Heart left ventricle (tissue), 16 donors: ENCODE measurements at regions not wholly inside any gene's neighbourhood (a gene's known extent, or its start where the extent isn't known, plus 50 kb on each side); places are given as distances from the start of the nearest gene placed in this dataset.
A peak's percentile ranks its signal among the peaks of the same experiment; 100 is the strongest.

ENCODE experiments used
- ATAC-seq, 4 donors: fragments of 200-7000 bp; cut with Tn5 transposase; one replicate each; pipeline ENCODE4 v1.9.1; 2020 to 2022; ENCODE audit warnings: moderate library complexity in 4 of 4, mild to moderate bottlenecking in 3 of 4, moderate number of reproducible peaks in 1 of 4
- DNase-seq, 5 donors: peaks; one replicate each; pipeline ENCODE4 v3.0.0-alpha.2; 2020
- H3K27ac ChIP-seq, 12 donors: fragments of 200-600 bp; sonication (generic) in 4 of 12; one replicate each; pipeline versions ENCODE4 v1.5.0 to v1.8.0; 2016 to 2022; ENCODE audit warnings: mild to moderate bottlenecking in 2 of 12
- H3K27me3 ChIP-seq, 9 donors: fragments of 200-600 bp; sonication (generic) in 2 of 9; one replicate each; pipeline versions ENCODE4 v1.5.1 to v1.8.0; 2016 to 2022; ENCODE audit warnings: mild to moderate bottlenecking in 3 of 9
- H3K36me3 ChIP-seq, 9 donors: fragments of 200-600 bp; sonication (generic) in 2 of 9; one replicate each; pipeline versions ENCODE4 v1.5.0 to v1.8.0; 2018 to 2022; ENCODE audit warnings: mild to moderate bottlenecking in 2 of 9
- H3K4me1 ChIP-seq, 12 donors: fragments of 200-600 bp; sonication (generic) in 4 of 12; one replicate each; pipeline versions ENCODE4 v1.5.0 to v1.8.0; 2016 to 2022; ENCODE audit warnings: mild to moderate bottlenecking in 3 of 12
- H3K4me3 ChIP-seq, 12 donors: fragments of 200-600 bp; sonication (generic) in 4 of 12; one replicate each; pipeline versions ENCODE4 v1.5.0 to v1.8.0; 2017 to 2022; ENCODE audit warnings: mild to moderate bottlenecking in 9 of 12, moderate library complexity in 4 of 12
- H3K9me3 ChIP-seq, 12 donors: fragments of 200-600 bp; sonication (generic) in 4 of 12; one replicate each; pipeline versions ENCODE4 v1.5.0 to v1.8.0; 2016 to 2022; ENCODE audit warnings: mild to moderate bottlenecking in 1 of 12
- POLR2A ChIP-seq, 2 donors: fragments of 450-650 bp; IDR thresholded peaks; one replicate each; pipeline ENCODE4 v1.6.1; 2017; ENCODE audit warnings: antibody characterized with exemption in 2 of 2, mild to moderate bottlenecking in 2 of 2, moderate library complexity in 2 of 2
- WGBS, 4 donors: extraction: QIAGEN DNeasy Blood & Tissue Kit in 2 of 4; methylation state at CpG; one replicate each; pipeline versions ENCODE4 v1.1.5 to v1.1.7; 2013 to 2018; 5-methylcytosine and 5-hydroxymethylcytosine counted together
- intact Hi-C, 10 donors: fragments of 100-400 bp; cut with DNase I; formaldehyde crosslinking; loops; one replicate each; pipeline versions ENCODE4 v1.11.1 to v1.14.2; 2022
- TF ChIP-seq, protein P1 (sequence below), 12 donors: fragments of 200-600 bp; sonication (generic) in 4 of 12; IDR thresholded peaks; one replicate each; pipeline versions ENCODE4 v1.5.0 to v1.8.0; 2018 to 2022; ENCODE audit warnings: antibody characterized with exemption in 12 of 12, mild to moderate bottlenecking in 5 of 12
- donor health status: ischemic (EF 13 %, LVEDD 7.1; RV severe dilation, severe dysfunction).
- donor health status: healthy with polysubstance abuse.
- donor health status: DM: no; HTN: yes; CAD: no.
- donor health status: DM: no; HTN: no; CAD: no.
- donor health status: ischemic (EF 25% LVEDD 6.9; RV normal size, moderate dysfunction).
- donor health status: ischemic (EF 25% LVEDD 5.7; RV mildly dilated, moderate dysfunction).
- donor health status: healthy.
- donor health status: DM: yes; HTN: yes; CAD: no.
- donor health status: ischemic (EF 35%, LVEDD 5.7; RV mildly dilated, moderate dysfunction).
- donor health status: nonischemic (EF 11% LVEDD 7.7; RV severe dilation, severe dysfunction).
- donor health status: DM: yes; HTN: yes; CAD: no.
- donor health status: PGD.
- donor health status: ischemic (EF 29% LVEDD 5.4; RV normal size, mild dysfunction).
- donor health status: nonischemic (EF 23%, LVEDD 6.1; RV moderate dilation, normal function).

DNA sequence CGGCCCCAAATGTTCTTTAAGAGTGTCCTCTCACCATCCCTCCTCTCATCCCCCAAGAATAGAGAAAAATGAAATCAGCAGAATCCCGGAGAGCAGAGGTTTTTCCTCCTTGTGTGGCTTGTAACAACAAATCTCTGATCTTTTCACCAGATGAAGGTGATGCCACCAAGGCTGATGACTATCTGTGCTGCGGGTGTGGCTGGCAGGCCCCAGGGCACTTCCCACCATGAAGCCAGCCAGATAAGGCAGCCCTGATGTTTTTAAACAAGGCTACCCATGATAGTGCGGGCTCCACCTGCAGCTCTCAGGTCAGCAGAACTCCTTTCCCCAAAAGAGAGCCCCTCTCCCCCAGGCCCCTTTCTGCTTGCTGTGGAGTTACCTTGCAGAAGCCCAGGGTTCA lies 58.0 kb upstream of the PARP11 start:
- Histone ChIP-seq H3K9me3 (no peaks in the 10 kb centered on the region), H3K4me1 (no peaks in the 10 kb centered on the region), H3K27me3 (peaks cover 0 to 64% (median 9%) of the 10 kb centered on the region in 9 donors), H3K4me3 (no peak overlapping the region), H3K27ac (no peak overlapping the region), H3K36me3 (no peaks in the 10 kb centered on the region)
- intact Hi-C loops = no loop called here
- DNase-seq = no peak
- no peak for TF ChIP-seq POLR2A (IDR thresholded peaks at IDR 0.05)
- TF ChIP-seq, protein P1, sequence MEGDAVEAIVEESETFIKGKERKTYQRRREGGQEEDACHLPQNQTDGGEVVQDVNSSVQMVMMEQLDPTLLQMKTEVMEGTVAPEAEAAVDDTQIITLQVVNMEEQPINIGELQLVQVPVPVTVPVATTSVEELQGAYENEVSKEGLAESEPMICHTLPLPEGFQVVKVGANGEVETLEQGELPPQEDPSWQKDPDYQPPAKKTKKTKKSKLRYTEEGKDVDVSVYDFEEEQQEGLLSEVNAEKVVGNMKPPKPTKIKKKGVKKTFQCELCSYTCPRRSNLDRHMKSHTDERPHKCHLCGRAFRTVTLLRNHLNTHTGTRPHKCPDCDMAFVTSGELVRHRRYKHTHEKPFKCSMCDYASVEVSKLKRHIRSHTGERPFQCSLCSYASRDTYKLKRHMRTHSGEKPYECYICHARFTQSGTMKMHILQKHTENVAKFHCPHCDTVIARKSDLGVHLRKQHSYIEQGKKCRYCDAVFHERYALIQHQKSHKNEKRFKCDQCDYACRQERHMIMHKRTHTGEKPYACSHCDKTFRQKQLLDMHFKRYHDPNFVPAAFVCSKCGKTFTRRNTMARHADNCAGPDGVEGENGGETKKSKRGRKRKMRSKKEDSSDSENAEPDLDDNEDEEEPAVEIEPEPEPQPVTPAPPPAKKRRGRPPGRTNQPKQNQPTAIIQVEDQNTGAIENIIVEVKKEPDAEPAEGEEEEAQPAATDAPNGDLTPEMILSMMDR (IDR thresholded peaks at IDR 0.05) = no peak
- WGBS, 4 donors = 72 to 85% (median 77%) methylated on average over 2 to 4 of the region's 4 CpGs
- ATAC-seq = no peak

DNA sequence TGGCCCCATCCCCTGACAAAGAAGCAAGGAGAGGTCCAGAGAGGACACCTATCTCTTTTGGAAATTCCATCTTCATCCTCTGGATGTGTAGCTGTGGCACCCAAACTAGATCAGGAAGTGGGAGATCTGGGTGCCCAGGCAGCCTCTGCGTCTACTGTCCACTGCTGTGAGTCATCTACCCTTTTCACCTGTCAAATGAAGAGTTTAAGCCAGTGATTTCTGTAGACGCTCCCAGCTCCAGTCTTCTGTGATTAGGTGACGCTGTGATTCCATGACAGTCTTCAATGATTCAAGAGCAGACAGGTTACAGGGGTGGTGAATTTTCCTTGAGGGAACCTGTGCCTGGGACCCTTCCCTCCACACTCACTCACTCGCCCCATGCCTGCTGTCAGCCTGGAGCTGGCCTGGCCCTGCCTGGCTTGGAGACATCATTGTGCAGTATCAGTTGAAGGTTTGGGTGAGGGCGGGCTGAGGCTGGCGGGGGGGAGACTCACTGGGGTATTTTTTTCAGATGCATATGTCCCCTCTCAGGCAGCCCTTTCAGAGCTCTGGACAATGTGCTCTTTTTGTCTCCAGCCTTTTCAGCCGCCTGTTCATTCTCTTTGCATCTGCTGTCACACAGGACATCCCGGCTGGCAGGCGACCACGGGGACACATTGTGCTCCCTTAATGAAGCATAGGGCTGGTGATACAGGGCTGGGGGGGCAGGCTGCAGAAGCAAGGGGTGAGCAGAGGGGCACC lies 56.8 kb upstream of the PARP11 start:
- no peaks in the 10 kb centered on the region for H3K9me3 ChIP-seq
- H3K27ac ChIP-seq = no peak overlapping the region
- WGBS, 4 donors = 58 to 68% (median 63%) methylated on average over 10 of the region's 10 CpGs
- H3K4me1 ChIP-seq = no peaks in the 10 kb centered on the region
- intact Hi-C loops = no loop called here
- H3K36me3 ChIP-seq = no peaks in the 10 kb centered on the region
- TF ChIP-seq, protein P1 (IDR thresholded peaks at IDR 0.05) = no peak
- no peak for TF ChIP-seq POLR2A (IDR thresholded peaks at IDR 0.05)
- ATAC-seq = peak in 1 of 4 donors; percentile 20
- H3K27me3 ChIP-seq = peaks cover 0 to 75% (median 11%) of the 10 kb centered on the region in 9 donors
- no peak for DNase-seq
- H3K4me3 ChIP-seq = no peak overlapping the region

DNA sequence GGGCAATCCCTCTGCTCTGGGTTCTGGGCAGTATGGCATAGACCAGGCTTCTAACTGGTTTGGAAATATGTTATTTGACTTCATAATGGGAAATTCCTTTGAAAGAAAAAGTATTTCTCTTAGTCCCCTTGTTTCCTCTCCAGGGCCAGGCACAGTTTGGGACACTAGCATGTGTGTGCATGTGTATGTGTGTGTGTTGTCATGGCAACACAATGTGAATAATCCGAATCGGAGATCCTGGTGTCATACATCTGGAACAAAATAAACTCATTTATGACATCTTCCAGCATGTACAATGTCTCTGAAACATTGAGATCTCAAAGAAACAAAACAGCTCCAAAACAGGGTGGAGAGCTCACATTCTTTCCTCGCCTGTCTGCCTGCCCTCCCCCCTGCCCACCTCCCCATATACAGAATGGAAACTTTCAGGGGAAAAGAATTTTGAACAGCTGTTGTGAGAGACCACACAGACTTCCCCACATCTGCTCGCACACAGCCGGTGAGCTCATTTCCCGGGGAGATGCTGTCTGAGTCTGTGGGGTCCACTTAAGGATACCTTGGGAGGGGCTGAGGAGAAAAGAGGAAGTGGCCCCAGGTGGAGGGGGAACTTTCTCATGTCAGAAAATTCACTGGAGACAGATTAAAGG lies 55.5 kb upstream of the PARP11 start:
- intact Hi-C loops = no loop called here
- Histone ChIP-seq H3K36me3 (no peaks in the 10 kb centered on the region), H3K27me3 (peaks cover 0 to 79% (median 11%) of the 10 kb centered on the region in 9 donors), H3K4me3 (no peak overlapping the region), H3K27ac (no peak overlapping the region), H3K9me3 (no peaks in the 10 kb centered on the region), H3K4me1 (no peaks in the 10 kb centered on the region)
- ATAC-seq = no peak
- WGBS, 4 donors = 21 to 30% (median 26%) methylated on average over 6 of the region's 6 CpGs
- DNase-seq = no peak
- no peak for TF ChIP-seq POLR2A (IDR thresholded peaks at IDR 0.05)
- TF ChIP-seq, protein P1 (IDR thresholded peaks at IDR 0.05) = no peak

DNA sequence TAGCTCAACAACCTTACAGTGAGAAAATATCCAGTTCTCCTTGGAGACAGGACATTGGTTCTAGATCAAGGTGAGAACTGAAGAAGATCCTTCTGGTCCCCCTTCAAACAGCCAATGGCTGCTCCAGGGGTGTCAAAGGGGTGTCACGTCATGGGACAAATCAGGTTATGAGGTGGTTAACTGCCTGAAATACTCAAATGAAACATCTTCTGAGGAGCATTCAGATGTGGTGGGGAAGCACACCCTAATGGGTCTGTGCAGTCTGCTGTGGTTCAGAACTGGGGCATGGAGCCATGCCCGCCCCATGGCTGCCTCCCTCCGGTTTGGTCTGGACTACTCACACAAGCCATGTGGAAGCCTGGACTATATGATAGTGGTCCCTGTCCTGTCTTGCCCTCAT lies 52.4 kb upstream of the PARP11 start:
- DNase-seq = no peak
- no peak overlapping the region for H3K27ac ChIP-seq
- intact Hi-C loops = no loop called here
- H3K4me3 ChIP-seq = no peak overlapping the region
- TF ChIP-seq, protein P1 (IDR thresholded peaks at IDR 0.05) = no peak
- TF ChIP-seq POLR2A (IDR thresholded peaks at IDR 0.05) = no peak
- no peaks in the 10 kb centered on the region for H3K9me3 ChIP-seq
- peaks cover 0 to 58% (median 11%) of the 10 kb centered on the region in 9 donors for H3K27me3 ChIP-seq
- 92 to 95% (median 94%) methylated on average over 3 of the region's 3 CpGs for WGBS, 4 donors
- H3K4me1 ChIP-seq = no peaks in the 10 kb centered on the region
- no peak for ATAC-seq
- H3K36me3 ChIP-seq = no peaks in the 10 kb centered on the region
